Stimulated activated CD4-positive, alpha-beta T cell treated with anti-CD3 and anti-CD28 coated beads, Interleukin-2, amount 100 ng/mL, for 48 hours (primary cell): ENCODE measurements at regions not wholly inside any gene's neighbourhood (a gene's known extent, or its start where the extent isn't known, plus 50 kb on each side); places are given as distances from the start of the nearest gene placed in this dataset.

Experiments used
- DNase-seq, 2 donors: peaks; one replicate each; pipeline ENCODE4 v3.0.0-alpha.2; 2020

DNA sequence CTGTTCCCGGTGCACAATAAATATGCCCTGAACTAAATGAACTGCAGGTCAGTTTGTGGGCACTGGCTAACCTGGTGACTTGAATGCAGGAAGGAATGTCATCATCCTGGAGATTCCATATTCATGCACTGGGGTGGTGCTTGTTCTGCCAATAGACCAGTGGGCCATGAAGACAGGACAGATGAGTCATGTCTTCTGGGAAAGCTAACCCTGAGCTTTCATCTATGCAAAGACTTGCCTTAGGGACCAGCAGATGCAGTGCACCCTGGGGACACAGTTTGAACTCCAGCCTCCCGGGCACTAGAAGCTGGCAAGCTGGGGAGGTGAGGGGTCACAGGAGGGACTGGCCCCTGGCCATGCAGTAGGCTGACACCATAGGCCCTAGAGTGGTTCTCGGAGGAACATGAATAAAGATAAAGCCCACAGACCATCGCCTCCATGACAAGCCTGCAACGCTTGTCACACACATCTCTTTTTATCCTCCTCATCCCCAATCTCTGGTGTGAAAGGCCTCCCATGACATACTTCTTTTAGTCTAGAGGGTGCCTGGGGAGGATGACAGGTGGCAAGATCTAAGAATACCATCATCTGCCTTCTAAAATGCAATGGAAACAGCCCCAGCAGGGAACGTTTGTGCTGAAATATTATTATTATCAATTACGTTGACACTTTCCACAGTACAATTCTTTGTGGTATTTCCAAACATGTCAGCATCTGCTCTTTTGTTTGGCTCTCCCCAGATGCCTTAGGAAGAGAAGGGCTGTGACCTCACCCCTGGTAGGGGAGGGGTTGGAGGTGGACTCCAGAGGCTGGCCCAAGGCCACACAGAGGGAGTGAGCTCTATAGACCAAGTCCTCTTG lies 267.4 kb upstream of the RAB6C start:
- no peak for DNase-seq

DNA sequence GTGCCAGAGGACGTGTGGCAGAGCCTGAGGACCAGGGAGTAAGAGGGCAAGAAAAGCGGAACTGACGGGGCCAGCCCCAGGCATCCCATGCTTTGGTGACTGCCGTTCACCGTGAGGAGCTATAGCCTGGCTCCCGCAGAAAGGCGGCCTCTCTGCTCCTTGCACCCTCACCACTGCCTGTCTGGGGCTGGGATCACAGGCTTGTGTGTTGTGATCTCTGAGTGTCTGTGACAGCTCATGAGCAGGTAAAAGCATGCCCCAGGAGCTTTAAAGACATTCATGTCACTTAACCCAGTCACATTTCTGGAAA lies 266.8 kb upstream of the RAB6C start:
- DNase-seq, result no peak

DNA sequence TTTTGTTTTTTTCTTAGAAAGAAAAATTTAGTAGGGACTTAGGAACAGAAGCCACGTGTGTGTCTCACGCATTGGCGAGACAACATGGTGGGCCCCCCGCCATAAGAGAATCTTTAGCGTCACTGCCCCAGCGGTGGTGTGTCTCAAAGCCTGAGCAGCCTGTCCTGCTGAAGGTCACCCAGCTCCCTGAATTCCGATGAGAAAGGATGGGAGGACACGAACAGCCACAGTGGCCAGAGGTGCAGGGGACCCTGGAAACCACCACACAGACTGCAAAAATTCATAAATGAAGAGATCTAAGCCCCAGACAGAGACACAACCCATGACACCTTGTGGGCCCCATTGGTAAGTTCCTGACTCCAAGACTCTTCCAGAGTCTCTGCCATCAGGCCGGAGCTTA lies 266.1 kb upstream of the RAB6C start:
- no peak for DNase-seq

DNA sequence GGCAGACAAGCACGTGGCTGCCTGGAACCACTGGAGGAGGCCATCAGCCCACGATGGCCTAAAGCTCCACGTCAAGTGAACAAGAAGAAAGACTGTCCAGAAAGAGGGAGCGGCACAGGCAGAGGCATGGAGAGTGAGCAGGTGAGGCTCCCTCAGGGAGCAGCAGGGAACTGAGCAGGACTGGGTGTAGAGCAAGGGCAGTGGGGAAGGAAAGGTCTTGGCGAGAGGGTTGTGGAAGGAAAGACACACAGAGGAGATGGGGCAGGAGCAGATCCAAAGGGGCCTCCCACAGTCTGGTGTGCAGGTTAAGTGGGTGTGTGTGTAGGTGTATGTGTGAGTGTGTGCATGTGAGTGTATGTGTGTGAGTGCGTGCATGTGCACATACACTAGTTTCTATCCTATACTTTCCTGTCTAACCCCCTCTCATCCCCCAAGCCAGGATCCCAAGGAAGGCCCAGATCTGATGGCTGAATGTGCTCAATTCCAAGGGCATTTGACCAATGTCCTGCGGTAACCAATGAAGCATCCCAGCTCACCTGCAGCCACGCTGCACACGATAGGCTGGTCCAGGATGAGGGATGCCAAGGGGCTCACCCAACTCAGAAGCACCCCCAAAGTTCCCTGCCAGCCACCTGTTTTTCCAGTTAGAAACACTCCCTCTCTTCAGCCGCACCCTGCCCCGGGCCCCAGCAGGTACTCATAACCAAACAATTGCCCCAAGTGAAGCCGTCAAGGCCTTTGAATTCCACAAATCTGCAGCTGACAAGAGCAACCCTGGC lies 262.5 kb upstream of the RAB6C start:
- DNase-seq, result no peak

DNA sequence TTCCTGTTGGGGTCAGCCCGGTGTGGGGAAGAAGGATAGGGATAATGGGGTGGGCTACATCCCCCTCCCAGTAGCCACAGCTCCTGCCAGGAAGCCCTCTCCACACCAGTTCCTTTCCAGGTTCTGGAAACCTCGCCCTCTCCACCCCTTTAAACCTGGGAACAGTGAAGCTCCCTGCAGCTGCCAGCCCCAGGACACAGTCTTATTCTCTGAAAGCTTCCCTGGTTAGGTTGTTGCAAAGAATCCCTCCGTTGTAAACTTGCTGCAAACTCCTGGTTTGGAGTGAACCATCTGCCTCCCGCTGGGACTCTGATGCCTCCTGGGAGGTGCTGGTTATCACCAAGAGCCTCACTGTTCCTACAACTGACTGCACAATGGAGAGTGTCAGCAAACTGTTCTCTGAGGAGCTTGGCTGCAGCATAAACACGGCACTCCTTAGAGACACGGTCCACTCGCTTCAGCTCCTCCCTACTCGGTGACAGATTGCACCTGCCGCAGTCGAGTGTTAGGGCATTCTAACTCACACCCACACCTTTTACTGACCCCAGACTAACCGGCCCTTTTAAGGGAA lies 261.8 kb upstream of the RAB6C start:
- DNase-seq, result no peak

DNA sequence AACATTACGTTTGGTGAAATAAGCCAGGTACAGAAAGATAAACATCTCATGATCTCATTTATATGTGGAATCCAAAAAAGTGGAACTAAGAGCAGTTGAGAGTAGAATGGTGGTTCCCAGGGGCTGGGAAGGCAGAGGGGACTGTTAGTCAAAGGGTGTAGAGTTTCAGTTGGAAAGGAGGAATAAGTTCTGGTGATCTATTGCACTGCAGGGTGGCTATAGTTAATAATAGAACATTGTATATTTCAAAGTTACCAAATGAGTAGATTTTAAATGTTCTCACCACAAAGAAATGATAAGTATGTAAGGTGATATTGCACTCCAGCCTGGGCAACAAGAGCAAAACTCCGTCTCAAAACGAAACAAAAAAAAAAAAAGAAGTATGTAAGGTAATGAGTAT lies 260.1 kb upstream of the RAB6C start:
- DNase-seq, result no peak

DNA sequence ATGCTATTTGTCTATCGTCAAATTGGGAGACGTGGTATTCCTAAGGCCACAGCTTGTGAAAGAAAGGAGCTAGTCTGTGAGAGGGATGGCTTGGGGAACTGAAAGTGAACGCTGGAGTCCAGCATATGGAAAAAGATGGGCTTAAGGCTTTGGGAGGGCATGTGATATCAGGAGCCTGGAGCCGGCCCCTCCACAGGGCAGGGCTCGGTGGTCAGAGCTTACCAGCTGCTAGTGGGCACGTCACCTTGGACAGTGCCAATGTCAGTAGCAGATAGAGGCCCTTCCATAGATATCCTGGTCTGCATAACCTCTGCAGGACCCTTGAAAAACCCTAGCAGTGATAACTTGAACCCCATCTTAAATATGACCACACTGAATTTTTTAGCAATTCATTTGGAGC lies 259.1 kb upstream of the RAB6C start:
- DNase-seq, result no peak

DNA sequence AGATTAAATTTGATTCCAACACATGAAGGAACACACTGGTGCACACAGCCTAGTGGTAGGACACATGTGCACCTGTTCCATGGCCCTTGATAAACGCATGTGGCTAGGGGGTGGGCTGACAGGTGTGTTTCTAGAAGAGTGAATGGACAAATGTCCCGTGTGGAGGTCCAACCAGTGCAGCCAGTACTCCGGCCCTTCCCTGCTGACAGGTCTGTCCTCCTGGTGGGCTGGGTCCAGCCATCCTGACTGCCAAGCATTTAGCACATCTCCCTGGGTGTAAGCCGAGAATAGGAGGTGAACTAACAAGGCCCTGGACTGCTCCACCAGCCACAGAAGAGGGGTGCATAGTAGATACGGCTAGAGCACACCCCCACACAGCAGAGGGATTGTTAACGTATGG lies 258.7 kb upstream of the RAB6C start:
- no peak for DNase-seq

DNA sequence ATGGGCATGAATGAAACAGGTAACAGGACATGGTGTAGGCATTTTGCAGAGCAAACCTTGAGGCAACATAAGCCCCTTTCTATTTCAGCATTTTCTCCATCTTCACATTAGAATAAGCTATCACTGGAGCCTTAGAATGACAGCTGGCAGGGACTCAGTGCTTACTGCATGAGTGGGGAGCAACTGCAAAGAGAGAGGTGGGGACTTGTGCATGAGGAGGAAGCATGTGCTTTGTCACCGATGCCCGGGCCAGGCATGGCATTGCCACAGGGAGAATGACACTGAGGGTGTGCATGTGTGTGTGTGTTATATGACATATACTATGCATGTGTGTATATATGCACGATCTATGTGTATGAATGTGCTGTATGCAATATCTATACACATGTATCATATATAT lies 258.2 kb upstream of the RAB6C start:
- no peak for DNase-seq

DNA sequence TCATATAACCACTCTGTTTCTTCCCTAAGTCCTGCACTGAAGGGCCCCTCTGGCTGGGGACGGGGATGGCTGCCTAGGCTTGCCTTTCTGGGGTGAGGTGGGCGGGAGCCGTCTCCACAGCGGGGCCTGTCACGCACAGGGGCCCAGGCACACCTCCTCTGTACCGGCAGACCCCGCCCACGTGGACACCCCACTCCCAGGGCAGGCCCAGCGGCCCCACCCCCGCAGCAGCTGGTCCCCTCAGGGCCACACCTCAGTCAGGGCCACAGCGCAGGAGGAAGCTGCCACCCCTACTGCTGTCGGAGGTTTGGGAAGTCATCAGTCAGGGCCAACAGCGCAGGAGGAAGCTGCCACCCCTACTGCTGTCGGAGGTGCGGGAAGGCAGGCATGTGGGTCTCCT lies 257.6 kb upstream of the RAB6C start:
- DNase-seq, result no peak

DNA sequence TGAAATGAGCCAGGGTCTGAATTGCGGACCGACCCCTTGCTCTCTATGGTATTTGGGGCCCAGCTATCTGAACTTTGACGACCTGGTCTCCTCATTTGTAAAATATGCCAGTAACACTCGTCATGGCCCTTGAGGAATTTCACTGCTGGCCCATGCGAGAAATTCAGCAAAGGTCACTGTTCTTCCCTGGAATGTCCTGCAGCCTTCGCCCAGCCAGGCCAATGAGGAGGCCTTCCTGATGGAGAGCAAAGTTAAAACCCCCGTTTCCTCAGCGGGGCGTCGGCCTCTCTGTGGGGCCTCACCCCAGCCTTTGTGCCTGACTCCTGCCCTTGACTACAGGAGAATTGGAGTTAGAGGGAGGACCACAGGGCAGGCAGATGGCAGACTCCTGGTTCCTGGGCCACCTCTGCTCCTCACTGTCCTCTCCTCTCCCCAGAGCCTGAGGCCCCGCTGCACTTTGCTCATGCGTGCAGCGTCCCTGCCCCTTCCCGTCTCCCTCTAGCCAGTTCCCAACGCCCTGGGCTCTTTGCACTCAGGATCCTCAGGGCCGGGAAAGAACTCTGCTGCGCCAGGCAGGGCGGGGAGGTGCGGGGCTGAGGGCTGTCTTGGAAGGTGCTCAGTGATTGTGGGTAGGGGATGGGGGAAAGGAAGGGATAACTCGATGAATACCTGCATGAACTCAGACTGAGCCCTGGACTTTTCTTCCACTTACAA lies 257.0 kb upstream of the RAB6C start:
- DNase-seq, result no peak

DNA sequence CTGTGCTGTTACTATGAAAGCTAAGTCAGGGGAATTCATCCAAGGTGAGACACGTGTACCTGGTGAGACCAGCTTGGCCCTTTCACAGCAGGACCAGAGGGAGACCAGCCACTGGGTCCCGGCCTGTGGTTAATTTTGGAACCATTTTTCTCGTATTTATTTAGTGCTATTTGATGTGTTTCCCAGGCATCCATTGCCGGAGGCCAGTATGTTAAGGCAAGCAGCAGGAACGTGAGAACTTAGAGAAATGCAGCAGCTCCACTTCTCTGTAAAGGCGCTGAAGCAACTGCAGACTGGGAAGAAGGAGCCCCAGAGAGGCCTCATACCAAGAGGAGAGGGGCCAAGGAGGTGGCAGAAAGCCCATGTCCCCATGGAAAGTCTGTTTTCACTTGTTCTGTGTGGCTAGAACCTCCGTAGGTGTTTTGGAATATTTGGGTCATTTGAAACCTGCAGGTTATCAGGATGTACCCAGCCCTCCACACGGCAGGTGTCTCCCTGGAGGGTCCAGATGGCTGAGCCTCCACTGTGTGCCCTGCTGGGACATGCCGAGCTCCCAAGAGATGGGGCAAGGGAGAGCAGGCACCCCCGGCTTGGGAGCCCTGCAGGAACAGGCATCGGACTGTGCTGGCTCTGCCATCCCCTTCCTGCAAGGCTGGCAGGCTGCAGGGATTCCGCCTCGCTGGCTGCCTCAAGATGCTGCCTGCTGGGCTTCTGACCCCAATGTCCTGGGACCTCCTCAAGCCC lies 256.0 kb upstream of the RAB6C start:
- DNase-seq, result no peak

DNA sequence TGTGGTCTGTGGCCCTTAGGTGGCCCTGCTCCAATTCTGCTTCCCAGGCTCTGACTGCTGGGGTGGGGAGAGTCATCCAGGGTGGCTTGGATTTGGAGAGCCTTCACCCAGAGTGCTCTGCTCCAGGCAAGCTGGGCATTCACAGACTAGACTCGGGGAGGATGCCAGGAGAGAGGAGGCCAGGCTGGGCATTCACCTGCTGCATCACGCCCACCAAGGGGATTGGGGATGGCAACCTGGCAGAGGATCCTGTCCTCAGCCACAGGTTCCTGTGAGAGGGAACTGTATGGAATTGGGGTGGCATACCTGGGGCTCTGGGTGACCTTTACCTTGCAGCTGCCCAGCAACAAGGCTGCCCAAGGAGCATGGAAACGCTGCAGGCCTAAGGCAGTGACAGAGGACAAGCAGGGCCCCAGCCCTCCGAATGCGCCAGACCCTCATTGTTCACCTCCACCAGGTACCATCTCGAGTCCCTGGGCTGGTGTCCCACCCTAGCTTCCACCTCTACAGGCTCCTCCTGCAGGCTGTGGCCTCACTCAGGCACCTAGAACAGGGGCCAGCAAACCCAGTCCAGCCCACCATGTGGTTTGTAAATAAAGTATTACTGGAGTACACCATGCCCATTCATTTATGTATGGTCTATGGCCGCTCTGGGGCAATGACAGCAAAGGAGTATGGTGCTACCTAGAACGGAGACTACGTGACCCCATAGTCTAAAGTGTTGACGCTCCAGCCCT lies 255.3 kb upstream of the RAB6C start:
- DNase-seq, result no peak

DNA sequence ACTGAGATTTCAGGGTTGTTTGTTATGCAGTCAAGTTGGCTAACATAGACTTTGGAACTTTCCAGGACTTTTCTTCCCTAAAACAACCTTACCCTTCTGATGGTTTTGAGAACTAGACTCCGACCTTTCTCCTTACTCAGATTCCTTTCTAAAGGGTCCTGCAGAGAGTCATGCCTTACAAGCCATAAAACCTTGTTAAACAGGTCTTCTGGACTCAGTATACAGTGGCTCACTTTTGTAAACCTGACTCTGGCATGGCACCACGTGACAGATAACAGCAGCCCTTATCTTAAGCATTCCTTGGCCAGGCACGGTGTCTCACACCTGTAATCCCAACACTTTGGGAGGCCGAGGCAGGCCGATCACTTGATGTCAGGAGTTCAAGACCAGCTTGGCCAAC lies 253.2 kb upstream of the RAB6C start:
- no peak for DNase-seq

DNA sequence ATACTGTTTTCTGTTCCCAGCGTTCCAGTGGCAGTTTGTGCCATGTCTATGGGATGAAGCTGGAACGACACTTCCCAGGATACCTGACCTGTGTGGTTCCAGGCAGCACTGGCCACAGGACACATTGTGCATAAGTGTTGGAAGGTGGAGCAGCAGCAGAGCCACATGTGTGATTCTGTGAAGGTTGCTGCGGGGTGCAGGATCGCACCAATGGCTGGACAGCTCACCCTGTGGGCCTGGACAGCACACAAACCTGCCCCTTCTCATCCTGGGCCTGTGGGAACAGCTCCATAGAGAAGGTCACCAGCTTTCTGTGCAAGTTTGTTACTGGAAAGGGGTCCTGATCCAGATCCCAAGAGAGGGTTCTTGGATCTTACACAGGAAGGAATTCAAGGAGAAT lies 252.2 kb upstream of the RAB6C start:
- DNase-seq, result no peak

DNA sequence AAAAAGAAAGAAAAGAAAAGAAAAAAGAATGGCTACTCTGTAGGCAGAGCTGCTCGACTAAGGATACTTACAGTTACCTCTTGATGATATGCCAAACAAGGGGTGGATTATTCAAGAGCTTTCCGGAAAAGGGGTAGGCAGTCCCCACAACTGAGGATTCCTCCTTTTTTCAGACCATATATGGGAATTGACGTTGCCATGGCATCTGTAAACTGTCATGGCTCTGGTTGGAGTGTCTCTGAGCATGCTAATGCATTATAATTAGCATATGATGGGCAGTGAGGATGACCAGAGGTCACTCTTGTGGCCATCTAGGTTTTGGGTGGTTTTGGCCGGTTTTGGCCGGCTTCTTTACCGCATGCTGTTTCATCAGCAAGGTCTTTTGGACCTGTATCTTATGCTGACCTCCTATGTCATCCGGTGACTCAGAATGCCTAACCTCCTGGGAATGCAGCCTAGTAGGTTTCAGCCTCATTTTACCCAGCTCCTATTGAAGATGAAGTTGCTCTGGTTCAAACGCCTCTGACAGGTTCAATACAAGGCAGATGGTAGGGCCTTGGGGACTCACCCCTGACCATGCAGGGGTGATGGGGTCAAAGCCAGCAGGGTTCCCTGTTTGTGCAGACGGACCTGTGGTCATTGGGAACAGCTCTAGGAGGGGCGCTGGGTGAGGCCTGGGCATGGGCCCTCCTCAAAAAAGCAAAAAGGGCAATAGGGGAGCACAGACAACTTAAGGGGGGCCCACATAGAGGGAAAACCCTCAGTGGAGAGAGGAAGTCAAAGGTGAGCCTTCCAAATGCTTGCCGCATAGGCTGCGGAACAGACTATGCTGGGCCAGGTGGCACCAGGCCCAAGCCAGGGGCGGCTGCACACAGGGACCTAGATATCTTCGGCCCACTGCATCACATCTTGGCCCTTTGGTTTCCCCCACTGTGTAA lies 251.2 kb upstream of the RAB6C start:
- no peak for DNase-seq

DNA sequence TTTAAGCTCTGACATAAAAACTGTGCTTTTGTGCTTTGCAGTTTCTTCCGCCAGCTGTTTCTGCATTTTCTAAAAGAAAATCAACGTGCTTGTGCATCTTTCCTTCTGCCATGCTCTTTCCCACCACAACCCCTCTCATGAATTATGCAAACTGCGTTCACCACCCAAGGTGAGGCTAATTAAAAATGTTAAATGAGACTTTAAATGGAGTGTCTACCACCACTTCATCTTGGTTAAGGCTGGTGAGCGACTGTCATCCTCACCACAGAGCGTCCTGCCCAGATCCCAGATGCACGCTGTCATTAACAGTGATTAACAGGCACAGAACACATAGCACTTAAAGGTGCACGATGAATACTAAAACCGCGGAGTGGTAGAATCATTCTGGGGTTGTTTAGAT lies 250.5 kb upstream of the RAB6C start:
- no peak for DNase-seq

DNA sequence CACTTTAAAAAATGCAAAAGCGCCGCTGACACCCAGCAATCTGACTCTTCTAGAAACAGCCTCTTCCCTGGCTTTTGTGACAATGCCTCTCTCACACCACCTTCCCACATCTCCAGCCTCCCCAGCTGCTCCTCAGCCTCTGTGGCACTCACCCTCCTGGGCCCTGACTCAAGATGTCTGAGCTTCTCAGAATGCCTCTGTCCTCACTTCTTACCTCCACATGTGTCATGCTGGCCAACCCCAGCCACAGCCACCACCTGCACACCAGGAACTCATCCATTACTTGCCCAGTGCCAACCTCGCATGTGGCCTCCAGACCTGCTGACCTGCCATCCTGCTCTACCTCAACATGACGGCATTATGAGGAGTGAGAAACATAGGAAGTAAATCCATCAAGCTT lies 249.8 kb upstream of the RAB6C start:
- DNase-seq, result no peak

DNA sequence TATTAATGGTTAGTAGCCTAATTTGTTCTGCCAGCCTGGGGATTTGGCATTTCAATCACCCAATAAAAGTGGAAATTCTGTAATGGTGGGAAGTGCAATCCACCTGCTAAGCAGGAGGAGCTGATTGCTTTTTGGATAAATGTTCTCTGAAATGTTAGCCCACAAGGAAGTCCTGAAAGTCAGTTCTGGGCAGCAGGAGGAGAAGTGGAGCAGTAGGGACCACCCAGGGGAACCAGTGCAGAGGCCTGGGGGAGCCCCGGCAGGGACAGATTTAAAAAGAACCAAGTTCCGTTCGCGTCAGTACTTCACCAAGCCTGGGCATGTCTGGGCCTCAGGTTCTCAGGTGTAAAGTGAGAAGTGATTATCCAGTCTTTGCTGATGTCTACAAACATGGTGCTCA lies 248.5 kb upstream of the RAB6C start:
- no peak for DNase-seq

DNA sequence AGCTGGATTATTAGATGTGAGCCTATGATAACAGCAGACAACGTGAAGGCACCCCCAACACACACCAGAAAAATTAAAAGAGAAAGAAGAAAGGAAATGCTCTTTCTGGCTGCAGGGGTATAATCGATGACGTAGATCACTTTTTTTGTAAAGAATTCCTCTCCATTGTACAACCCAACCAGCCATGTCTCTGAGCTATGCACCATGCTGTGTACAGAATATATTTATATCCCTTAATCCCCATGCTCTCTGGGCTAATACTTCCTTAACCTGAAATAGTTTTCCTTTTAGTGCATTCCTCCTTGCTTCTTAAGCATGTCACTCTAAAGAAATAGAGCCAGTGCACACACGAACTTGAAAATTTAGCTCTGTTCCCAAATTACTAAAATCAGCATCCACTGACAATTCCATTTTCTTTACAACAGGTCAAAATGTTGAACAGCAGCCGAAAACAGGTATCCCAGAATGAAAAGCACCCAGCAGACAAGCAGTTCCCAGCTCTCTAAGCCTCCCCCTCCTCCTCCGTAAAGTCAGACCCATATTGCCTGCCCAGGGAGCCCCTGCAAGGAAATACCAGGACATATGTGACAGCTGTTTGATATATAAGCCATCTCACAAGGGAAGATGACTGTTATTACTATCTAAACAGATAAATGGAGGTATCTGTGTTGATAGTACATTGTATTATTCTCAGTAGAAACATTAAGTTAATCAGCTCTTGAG lies 247.4 kb upstream of the RAB6C start:
- no peak for DNase-seq
